ENCODE measurements at regions not wholly inside any gene's neighbourhood (a gene's known extent, or its start where the extent isn't known, plus 50 kb on each side); places are given as distances from the start of the nearest gene placed in this dataset.

DNA sequence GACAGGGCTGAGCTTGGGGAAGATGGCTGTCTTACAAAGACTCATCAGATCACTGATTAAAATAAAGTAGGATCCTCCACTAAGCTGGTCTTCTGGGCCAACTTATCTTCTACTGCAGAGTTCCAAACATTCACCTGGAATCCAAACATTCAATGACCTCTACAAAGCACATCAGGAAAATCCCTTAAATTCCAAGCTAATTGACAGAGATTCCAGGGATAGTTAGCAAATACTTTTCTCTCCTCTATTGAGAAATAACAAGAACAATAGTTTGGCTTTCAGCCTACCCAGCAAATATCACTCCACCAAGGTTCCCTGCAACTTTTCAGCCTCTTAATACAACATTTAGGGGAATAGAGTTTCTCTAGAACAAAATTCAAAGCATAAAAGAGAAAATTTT lies 140.6 kb upstream of the LIFR start:
- TF ChIP-seq, protein P1, sequence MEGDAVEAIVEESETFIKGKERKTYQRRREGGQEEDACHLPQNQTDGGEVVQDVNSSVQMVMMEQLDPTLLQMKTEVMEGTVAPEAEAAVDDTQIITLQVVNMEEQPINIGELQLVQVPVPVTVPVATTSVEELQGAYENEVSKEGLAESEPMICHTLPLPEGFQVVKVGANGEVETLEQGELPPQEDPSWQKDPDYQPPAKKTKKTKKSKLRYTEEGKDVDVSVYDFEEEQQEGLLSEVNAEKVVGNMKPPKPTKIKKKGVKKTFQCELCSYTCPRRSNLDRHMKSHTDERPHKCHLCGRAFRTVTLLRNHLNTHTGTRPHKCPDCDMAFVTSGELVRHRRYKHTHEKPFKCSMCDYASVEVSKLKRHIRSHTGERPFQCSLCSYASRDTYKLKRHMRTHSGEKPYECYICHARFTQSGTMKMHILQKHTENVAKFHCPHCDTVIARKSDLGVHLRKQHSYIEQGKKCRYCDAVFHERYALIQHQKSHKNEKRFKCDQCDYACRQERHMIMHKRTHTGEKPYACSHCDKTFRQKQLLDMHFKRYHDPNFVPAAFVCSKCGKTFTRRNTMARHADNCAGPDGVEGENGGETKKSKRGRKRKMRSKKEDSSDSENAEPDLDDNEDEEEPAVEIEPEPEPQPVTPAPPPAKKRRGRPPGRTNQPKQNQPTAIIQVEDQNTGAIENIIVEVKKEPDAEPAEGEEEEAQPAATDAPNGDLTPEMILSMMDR (IDR thresholded peaks at IDR 0.05), result no peak
- no peak for TF ChIP-seq POLR2A (IDR thresholded peaks at IDR 0.05)
- no peak for TF ChIP-seq POLR2AphosphoS5 (IDR thresholded peaks at IDR 0.05)
- no peak for TF ChIP-seq EP300 (IDR thresholded peaks at IDR 0.05)
